ENCODE measurements at regions not wholly inside any gene's neighbourhood (a gene's known extent, or its start where the extent isn't known, plus 50 kb on each side); places are given as distances from the start of the nearest gene placed in this dataset.

DNA sequence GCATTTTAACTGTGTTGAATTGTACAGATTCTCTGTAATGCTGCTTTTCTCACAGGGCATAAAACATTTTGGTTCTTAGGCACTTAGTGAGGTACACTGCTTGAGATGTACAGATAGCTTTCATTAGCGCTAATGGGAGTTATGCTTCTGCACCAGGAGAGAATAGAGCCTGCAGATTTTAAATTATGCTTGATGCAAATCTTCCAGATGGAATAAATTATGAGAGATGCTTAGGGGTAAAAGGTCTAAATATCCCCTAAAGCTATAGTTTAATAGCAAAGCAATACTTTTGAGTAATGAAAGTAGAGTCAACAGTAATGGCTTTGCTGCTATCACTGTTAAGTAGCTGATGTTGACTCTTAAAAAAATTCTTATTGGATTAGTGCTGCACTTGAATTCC, 248.9 kb downstream of the S1PR1 start:
- TF ChIP-seq, protein P1, sequence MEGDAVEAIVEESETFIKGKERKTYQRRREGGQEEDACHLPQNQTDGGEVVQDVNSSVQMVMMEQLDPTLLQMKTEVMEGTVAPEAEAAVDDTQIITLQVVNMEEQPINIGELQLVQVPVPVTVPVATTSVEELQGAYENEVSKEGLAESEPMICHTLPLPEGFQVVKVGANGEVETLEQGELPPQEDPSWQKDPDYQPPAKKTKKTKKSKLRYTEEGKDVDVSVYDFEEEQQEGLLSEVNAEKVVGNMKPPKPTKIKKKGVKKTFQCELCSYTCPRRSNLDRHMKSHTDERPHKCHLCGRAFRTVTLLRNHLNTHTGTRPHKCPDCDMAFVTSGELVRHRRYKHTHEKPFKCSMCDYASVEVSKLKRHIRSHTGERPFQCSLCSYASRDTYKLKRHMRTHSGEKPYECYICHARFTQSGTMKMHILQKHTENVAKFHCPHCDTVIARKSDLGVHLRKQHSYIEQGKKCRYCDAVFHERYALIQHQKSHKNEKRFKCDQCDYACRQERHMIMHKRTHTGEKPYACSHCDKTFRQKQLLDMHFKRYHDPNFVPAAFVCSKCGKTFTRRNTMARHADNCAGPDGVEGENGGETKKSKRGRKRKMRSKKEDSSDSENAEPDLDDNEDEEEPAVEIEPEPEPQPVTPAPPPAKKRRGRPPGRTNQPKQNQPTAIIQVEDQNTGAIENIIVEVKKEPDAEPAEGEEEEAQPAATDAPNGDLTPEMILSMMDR (IDR thresholded peaks at IDR 0.05) = no peak
- no peak for TF ChIP-seq POLR2AphosphoS5 (IDR thresholded peaks at IDR 0.05; ENCODE audit: low read depth, low read length)
- no peak for TF ChIP-seq SIN3A (IDR thresholded peaks at IDR 0.05; ENCODE audit: borderline replicate concordance, insufficient read depth, low read depth, low read length)
- TF ChIP-seq, protein P2, sequence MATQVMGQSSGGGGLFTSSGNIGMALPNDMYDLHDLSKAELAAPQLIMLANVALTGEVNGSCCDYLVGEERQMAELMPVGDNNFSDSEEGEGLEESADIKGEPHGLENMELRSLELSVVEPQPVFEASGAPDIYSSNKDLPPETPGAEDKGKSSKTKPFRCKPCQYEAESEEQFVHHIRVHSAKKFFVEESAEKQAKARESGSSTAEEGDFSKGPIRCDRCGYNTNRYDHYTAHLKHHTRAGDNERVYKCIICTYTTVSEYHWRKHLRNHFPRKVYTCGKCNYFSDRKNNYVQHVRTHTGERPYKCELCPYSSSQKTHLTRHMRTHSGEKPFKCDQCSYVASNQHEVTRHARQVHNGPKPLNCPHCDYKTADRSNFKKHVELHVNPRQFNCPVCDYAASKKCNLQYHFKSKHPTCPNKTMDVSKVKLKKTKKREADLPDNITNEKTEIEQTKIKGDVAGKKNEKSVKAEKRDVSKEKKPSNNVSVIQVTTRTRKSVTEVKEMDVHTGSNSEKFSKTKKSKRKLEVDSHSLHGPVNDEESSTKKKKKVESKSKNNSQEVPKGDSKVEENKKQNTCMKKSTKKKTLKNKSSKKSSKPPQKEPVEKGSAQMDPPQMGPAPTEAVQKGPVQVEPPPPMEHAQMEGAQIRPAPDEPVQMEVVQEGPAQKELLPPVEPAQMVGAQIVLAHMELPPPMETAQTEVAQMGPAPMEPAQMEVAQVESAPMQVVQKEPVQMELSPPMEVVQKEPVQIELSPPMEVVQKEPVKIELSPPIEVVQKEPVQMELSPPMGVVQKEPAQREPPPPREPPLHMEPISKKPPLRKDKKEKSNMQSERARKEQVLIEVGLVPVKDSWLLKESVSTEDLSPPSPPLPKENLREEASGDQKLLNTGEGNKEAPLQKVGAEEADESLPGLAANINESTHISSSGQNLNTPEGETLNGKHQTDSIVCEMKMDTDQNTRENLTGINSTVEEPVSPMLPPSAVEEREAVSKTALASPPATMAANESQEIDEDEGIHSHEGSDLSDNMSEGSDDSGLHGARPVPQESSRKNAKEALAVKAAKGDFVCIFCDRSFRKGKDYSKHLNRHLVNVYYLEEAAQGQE (IDR thresholded peaks at IDR 0.05; ENCODE audit: insufficient read depth in 1 of 2, low read depth in 2 of 2, low read length in 1 of 2) = no peak
- TF ChIP-seq TCF7L2 (IDR thresholded peaks at IDR 0.05; ENCODE audit: low read depth, low read length) = no peak

Measured in Panc1 (cell line).